Endodermal cell (in vitro differentiated cells): ENCODE measurements at regions not wholly inside any gene's neighbourhood (a gene's known extent, or its start where the extent isn't known, plus 50 kb on each side); places are given as distances from the start of the nearest gene placed in this dataset.
A peak's percentile ranks its signal among the peaks of the same experiment; 100 is the strongest.

Experiments
- DNase-seq: peaks from one replicate; pipeline ENCODE4 v3.0.0-alpha.2; 2017
- H3K27ac ChIP-seq: 2 replicates; pipeline ENCODE4 v1.5.1; 2013; ENCODE audit warnings: mild to moderate bottlenecking, low read depth, low read length, moderate library complexity
- H3K27me3 ChIP-seq: 2 replicates; pipeline ENCODE4 v1.6.1; 2013; ENCODE audit warnings: mild to moderate bottlenecking, low read length, moderate library complexity; ENCODE audit not compliant: insufficient read depth, control insufficient read depth, poor library complexity, severe bottlenecking
- H3K36me3 ChIP-seq: 2 replicates; pipeline ENCODE4 v1.7.0; 2013; ENCODE audit warnings: mild to moderate bottlenecking, low read length, moderate library complexity; ENCODE audit not compliant: control insufficient read depth, insufficient read depth
- H3K4me1 ChIP-seq: one replicate; pipeline ENCODE4 v1.7.0; 2013; ENCODE audit warnings: low read length; ENCODE audit not compliant: control insufficient read depth, insufficient read depth
- H3K4me3 ChIP-seq: 2 replicates; pipeline ENCODE4 v1.5.1; 2013; ENCODE audit warnings: mild to moderate bottlenecking, low read length, moderate library complexity
- H3K9ac ChIP-seq: 2 replicates; pipeline ENCODE4 v1.6.1; 2013; ENCODE audit warnings: mild to moderate bottlenecking, low read length, moderate library complexity; ENCODE audit not compliant: poor library complexity, severe bottlenecking; ENCODE audit errors: extremely low read depth
- H3K9me3 ChIP-seq: 2 replicates; pipeline ENCODE4 v1.6.1; 2013; ENCODE audit warnings: mild to moderate bottlenecking, low read length, moderate library complexity; ENCODE audit not compliant: control insufficient read depth
- H3K27ac Mint-ChIP-seq: 2 replicates; pipeline ENCODE4 v1.8.0; 2020; ENCODE audit warnings: mixed read lengths
- H3K27me3 Mint-ChIP-seq: 2 replicates; pipeline ENCODE4 v1.8.0; 2021; ENCODE audit warnings: mild to moderate bottlenecking, mixed read lengths; ENCODE audit not compliant: insufficient read depth
- H3K36me3 Mint-ChIP-seq: 2 replicates; pipeline ENCODE4 v1.8.0; 2020; ENCODE audit warnings: low read depth, mixed read lengths
- H3K4me1 Mint-ChIP-seq: 2 replicates; pipeline ENCODE4 v1.8.0; 2020; ENCODE audit warnings: mixed read lengths
- H3K4me3 Mint-ChIP-seq: 2 replicates; pipeline ENCODE4 v1.8.0; 2020; ENCODE audit warnings: mild to moderate bottlenecking, moderate library complexity, mixed read lengths
- H3K9me3 Mint-ChIP-seq: 2 replicates; pipeline ENCODE4 v1.8.0; 2020; ENCODE audit warnings: mild to moderate bottlenecking, mixed read lengths
- CTCF ChIP-seq: fragments of 200-600 bp; sonication (generic); conservative IDR thresholded peaks from 2 replicates; pipeline ENCODE4 v1.5.0; 2021; ENCODE audit warnings: antibody characterized with exemption, mild to moderate bottlenecking
- WGBS, 2 experiments: methylation state at CpG; one replicate each; pipeline versions ENCODE4 v1.1.5 to v1.1.7; 2013; ENCODE audit warnings: missing lambda C conversion rate in 2 of 2, mixed read lengths in 1 of 2; ENCODE audit not compliant: insufficient coverage in 1 of 2, insufficient read length in 1 of 2; 5-methylcytosine and 5-hydroxymethylcytosine counted together

- H3K4me3 ChIP-seq: no peak overlapping the region
- no peak overlapping the region for H3K4me3 Mint-ChIP-seq
- H3K36me3 ChIP-seq: no peaks in the 10 kb centered on the region
- peak; percentile 15 for DNase-seq
- no peak overlapping the region for H3K27ac ChIP-seq
- no peak overlapping the region for H3K9ac ChIP-seq
- H3K4me1 Mint-ChIP-seq: no peaks in the 10 kb centered on the region
- peaks cover 25% of the 10 kb centered on the region for H3K27me3 ChIP-seq
- 85 to 88% methylated on average over 1 to 3 of the region's 3 CpGs for WGBS, 2 experiments
- H3K27ac Mint-ChIP-seq: no peak overlapping the region
- TF ChIP-seq CTCF: no peak
- no peaks in the 10 kb centered on the region for H3K9me3 ChIP-seq
- H3K9me3 Mint-ChIP-seq: no peaks in the 10 kb centered on the region
- H3K27me3 Mint-ChIP-seq: peaks cover 37% of the 10 kb centered on the region
- H3K36me3 Mint-ChIP-seq: no peaks in the 10 kb centered on the region
- H3K4me1 ChIP-seq: no peaks in the 10 kb centered on the region
Measured at GRCh38 chr10:123576706-123577105, 89.4 kb upstream of the GPR26 start.

GRCh38 chr10:123577921-123578461 is 88.2 kb upstream of the GPR26 start:
- Histone ChIP-seq H3K9me3 (no peaks in the 10 kb centered on the region), H3K9ac (no peak overlapping the region), H3K36me3 (no peaks in the 10 kb centered on the region), H3K27ac (no peak overlapping the region), H3K4me1 (no peaks in the 10 kb centered on the region), H3K4me3 (no peak overlapping the region), H3K27me3 (peaks cover 32% of the 10 kb centered on the region)
- H3K36me3 Mint-ChIP-seq: no peaks in the 10 kb centered on the region
- no peak overlapping the region for H3K27ac Mint-ChIP-seq
- no peak overlapping the region for H3K4me3 Mint-ChIP-seq
- H3K4me1 Mint-ChIP-seq: no peaks in the 10 kb centered on the region
- peaks cover 35% of the 10 kb centered on the region for H3K27me3 Mint-ChIP-seq
- TF ChIP-seq CTCF: no peak
- no peaks in the 10 kb centered on the region for H3K9me3 Mint-ChIP-seq
- DNase-seq: peak; percentile 24
- WGBS, 2 experiments: 89 to 90% methylated on average over 4 of the region's 4 CpGs

DNA sequence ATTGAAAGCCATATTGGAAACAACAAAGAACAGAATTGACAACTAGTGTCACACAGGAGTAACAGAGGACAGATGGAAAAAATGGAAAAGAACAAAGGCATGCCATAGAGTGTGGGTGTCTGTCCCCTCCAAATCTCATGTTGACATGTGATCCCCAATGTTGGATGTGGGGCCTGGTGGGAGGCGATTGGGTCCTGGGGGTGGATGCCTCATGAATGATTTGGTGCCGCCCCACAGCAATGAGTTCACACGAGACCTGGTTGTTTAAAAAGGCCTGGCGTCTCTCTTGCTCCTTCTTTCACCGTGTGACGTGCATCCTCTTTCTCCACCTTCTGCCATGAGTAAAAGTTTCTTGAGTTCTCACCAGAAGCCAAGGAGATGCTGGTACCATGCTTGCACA is 87.4 kb upstream of the GPR26 start:
- DNase-seq: peak; percentile 13
- WGBS, 2 experiments: 86 to 90% methylated on average over 5 to 6 of the region's 6 CpGs
- Mint-ChIP-seq H3K27ac (no peak overlapping the region), H3K4me1 (no peaks in the 10 kb centered on the region), H3K4me3 (no peak overlapping the region), H3K9me3 (no peaks in the 10 kb centered on the region), H3K27me3 (peaks cover 38% of the 10 kb centered on the region), H3K36me3 (no peaks in the 10 kb centered on the region)
- Histone ChIP-seq H3K27ac (no peak overlapping the region), H3K27me3 (peaks cover 39% of the 10 kb centered on the region), H3K9me3 (no peaks in the 10 kb centered on the region), H3K4me1 (no peaks in the 10 kb centered on the region), H3K36me3 (no peaks in the 10 kb centered on the region), H3K4me3 (no peak overlapping the region), H3K9ac (no peak overlapping the region)
- no peak for TF ChIP-seq CTCF
